H9 (cell line): ENCODE measurements at regions not wholly inside any gene's neighbourhood (a gene's known extent, or its start where the extent isn't known, plus 50 kb on each side); places are given as distances from the start of the nearest gene placed in this dataset.

ENCODE experiments used
- DNase-seq: peaks from one replicate; pipeline ENCODE4 v3.0.0-alpha.2; 2017
- H2AFZ ChIP-seq: one replicate; pipeline ENCODE4 v1.6.1; 2013; ENCODE audit warnings: mild to moderate bottlenecking, low read length, control low read depth, moderate library complexity
- H2AK5ac ChIP-seq: 2 replicates; pipeline ENCODE4 v1.6.1; 2013; ENCODE audit warnings: low read length, control low read depth, mixed read lengths; ENCODE audit not compliant: insufficient read length
- H2BK120ac ChIP-seq: one replicate; pipeline ENCODE4 v1.6.1; 2013; ENCODE audit warnings: low read depth, mild to moderate bottlenecking, low read length, control low read depth, inconsistent platforms; ENCODE audit not compliant: poor library complexity, severe bottlenecking
- H2BK12ac ChIP-seq: 2 replicates; pipeline ENCODE4 v1.6.1; 2013; ENCODE audit warnings: low read length, control low read depth, mixed read lengths, low read depth; ENCODE audit not compliant: insufficient read length
- H2BK15ac ChIP-seq: 2 replicates; pipeline ENCODE4 v1.6.1; 2013; ENCODE audit warnings: low read depth, low read length, control low read depth
- H2BK20ac ChIP-seq: one replicate; pipeline ENCODE4 v1.6.1; 2013; ENCODE audit warnings: low read depth, mild to moderate bottlenecking, low read length, control low read depth, inconsistent platforms; ENCODE audit not compliant: poor library complexity, severe bottlenecking
- H2BK5ac ChIP-seq: 2 replicates; pipeline ENCODE4 v1.6.1; 2013; ENCODE audit warnings: low read length, control low read depth, mixed read lengths; ENCODE audit not compliant: insufficient read length
- H3K14ac ChIP-seq: 2 replicates; pipeline ENCODE4 v1.6.1; 2013; ENCODE audit warnings: low read length, control low read depth; ENCODE audit not compliant: insufficient read depth
- H3K18ac ChIP-seq: 2 replicates; pipeline ENCODE4 v1.6.1; 2013; ENCODE audit warnings: low read depth, mild to moderate bottlenecking, mixed read lengths, low read length, control low read depth; ENCODE audit not compliant: insufficient read length
- H3K23ac ChIP-seq: 2 replicates; pipeline ENCODE4 v1.6.1; 2013; ENCODE audit warnings: low read length, control low read depth, mixed read lengths, low read depth; ENCODE audit not compliant: insufficient read length
- H3K23me2 ChIP-seq: 2 replicates; pipeline ENCODE4 v1.6.1; 2013; ENCODE audit warnings: low read depth, mild to moderate bottlenecking, mixed read lengths, low read length, control low read depth; ENCODE audit not compliant: insufficient read length, poor library complexity, severe bottlenecking
- H3K27ac ChIP-seq: 2 replicates; pipeline ENCODE4 v1.5.1; 2013; ENCODE audit warnings: low read length, control low read depth, mixed read lengths, low read depth; ENCODE audit not compliant: insufficient read length
- H3K27me3 ChIP-seq: 2 replicates; pipeline ENCODE4 v1.6.1; 2013; ENCODE audit warnings: low read length, control low read depth, inconsistent platforms; ENCODE audit not compliant: insufficient read depth
- H3K4ac ChIP-seq: 2 replicates; pipeline ENCODE4 v1.6.1; 2013; ENCODE audit warnings: low read depth, mild to moderate bottlenecking, control low read depth, inconsistent platforms, low read length, moderate library complexity
- H3K4me1 ChIP-seq: 2 replicates; pipeline ENCODE4 v1.6.1; 2013; ENCODE audit warnings: low read length, control low read depth, inconsistent platforms; ENCODE audit not compliant: insufficient read depth
- H3K4me2 ChIP-seq: 2 replicates; pipeline ENCODE4 v1.6.1; 2013; ENCODE audit warnings: low read length, control low read depth, mixed read lengths; ENCODE audit not compliant: insufficient read length, insufficient read depth
- H3K56ac ChIP-seq: 2 replicates; pipeline ENCODE4 v1.6.1; 2013; ENCODE audit warnings: low read depth, mild to moderate bottlenecking, mixed read lengths, low read length, control low read depth; ENCODE audit not compliant: insufficient read length
- H3K79me1 ChIP-seq: 2 replicates; pipeline ENCODE4 v1.6.1; 2013; ENCODE audit warnings: low read depth, mild to moderate bottlenecking, moderate library complexity, low read length, control low read depth, inconsistent platforms; ENCODE audit not compliant: insufficient read depth, poor library complexity, severe bottlenecking
- H3K79me2 ChIP-seq: 2 replicates; pipeline ENCODE4 v1.6.1; 2013; ENCODE audit warnings: low read length, control low read depth, inconsistent platforms; ENCODE audit not compliant: insufficient read depth
- H3K9ac ChIP-seq: 2 replicates; pipeline ENCODE4 v1.6.1; 2013; ENCODE audit warnings: low read length, control low read depth, mixed read lengths; ENCODE audit not compliant: insufficient read length; ENCODE audit errors: extremely low read depth
- H3K9me3 ChIP-seq: one replicate; pipeline ENCODE4 v1.6.1; 2013; ENCODE audit warnings: low read depth, low read length, inconsistent platforms; ENCODE audit not compliant: control insufficient read depth
- H3T11ph ChIP-seq: one replicate; pipeline ENCODE4 v1.6.1; 2013; ENCODE audit warnings: mild to moderate bottlenecking, low read length, control low read depth, inconsistent platforms
- H4K20me1 ChIP-seq: one replicate; pipeline ENCODE4 v1.6.1; 2013; ENCODE audit not compliant: control insufficient read depth, insufficient read length, insufficient read depth
- H4K5ac ChIP-seq: 2 replicates; pipeline ENCODE4 v1.6.1; 2013; ENCODE audit warnings: low read depth, mild to moderate bottlenecking, mixed read lengths, low read length, control low read depth; ENCODE audit not compliant: insufficient read length
- H4K8ac ChIP-seq: replicated peaks from 2 replicates; pipeline ENCODE4 v1.6.1; 2013; ENCODE audit warnings: low read length, control low read depth, mixed read lengths, low read depth; ENCODE audit not compliant: insufficient read length
- H4K91ac ChIP-seq: 2 replicates; pipeline ENCODE4 v1.6.1; 2013; ENCODE audit warnings: low read depth, mild to moderate bottlenecking, moderate library complexity, mixed read lengths, low read length, control low read depth; ENCODE audit not compliant: insufficient read length
- H3K27ac Mint-ChIP-seq, 3 experiments: 2 replicates in 2 of 3; 3 replicates in 1 of 3; pipeline ENCODE4 v1.8.0; 2020 to 2021; ENCODE audit warnings: mixed read lengths in 3 of 3, mild to moderate bottlenecking in 1 of 3, moderate library complexity in 1 of 3
- H3K27me3 Mint-ChIP-seq: 2 replicates; pipeline ENCODE4 v1.8.0; 2021; ENCODE audit warnings: low read depth, mild to moderate bottlenecking, moderate library complexity, mixed read lengths
- H3K36me3 Mint-ChIP-seq, 3 experiments: 2 replicates in 2 of 3; 3 replicates in 1 of 3; pipeline ENCODE4 v1.8.0; 2020 to 2021; ENCODE audit warnings: low read depth in 3 of 3, mixed read lengths in 3 of 3; ENCODE audit not compliant: insufficient read depth in 1 of 3
- H3K4me1 Mint-ChIP-seq, 2 experiments: 2 replicates each; pipeline ENCODE4 v1.8.0; 2020; ENCODE audit warnings: mixed read lengths in 2 of 2
- H3K4me3 Mint-ChIP-seq, 2 experiments: 2 replicates in 1 of 2; 3 replicates in 1 of 2; pipeline ENCODE4 v1.8.0; 2020 to 2021; ENCODE audit warnings: mild to moderate bottlenecking in 2 of 2, mixed read lengths in 2 of 2, moderate library complexity in 1 of 2
- H3K9me3 Mint-ChIP-seq, 2 experiments: 2 replicates in 1 of 2; 3 replicates in 1 of 2; pipeline ENCODE4 v1.8.0; 2020; ENCODE audit warnings: mild to moderate bottlenecking in 2 of 2, mixed read lengths in 2 of 2, moderate library complexity in 1 of 2
- TF ChIP-seq, protein P1 (sequence below): fragments of 200-600 bp; sonication (generic); conservative IDR thresholded peaks from 3 replicates; pipeline ENCODE4 v1.8.0; 2021; ENCODE audit warnings: antibody characterized with exemption, mild to moderate bottlenecking

DNA sequence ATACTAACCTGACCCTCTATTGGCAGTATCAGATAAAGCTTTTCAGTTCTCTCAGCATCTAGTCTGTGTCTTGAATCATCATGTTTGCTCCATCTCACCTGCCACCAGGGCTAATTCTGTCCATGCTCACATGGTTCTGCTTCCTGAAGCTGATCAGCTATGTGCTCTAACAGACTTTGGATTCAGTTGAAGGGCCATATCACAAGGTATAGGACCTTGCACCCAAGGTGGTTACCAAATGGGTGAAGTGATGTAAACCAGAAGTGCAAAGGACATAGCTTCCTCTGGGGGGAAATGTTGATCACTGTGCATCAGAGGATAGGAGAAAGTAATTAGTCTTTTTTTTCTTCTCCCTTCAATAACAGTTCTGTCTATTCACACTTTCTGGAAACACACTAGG lies 417.0 kb upstream of the ANO5 start:
- Histone ChIP-seq H3K4me2 (no peak overlapping the region), H3T11ph (no peak overlapping the region), H2BK20ac (no peak overlapping the region), H3K14ac (no peak overlapping the region), H4K5ac (no peak overlapping the region), H3K79me1 (no peaks in the 10 kb centered on the region), H3K9me3 (no peaks in the 10 kb centered on the region), H3K79me2 (no peaks in the 10 kb centered on the region), H4K8ac (no peak overlapping the region), H3K23me2 (no peaks in the 10 kb centered on the region), H3K23ac (no peak overlapping the region), H3K18ac (no peak overlapping the region), H2BK12ac (no peak overlapping the region), H4K20me1 (no peaks in the 10 kb centered on the region), H3K9ac (no peak overlapping the region), H3K27ac (no peak overlapping the region), H3K4ac (no peak overlapping the region), H3K27me3 (no peaks in the 10 kb centered on the region), H2BK5ac (no peak overlapping the region), H2AK5ac (no peak overlapping the region), H2BK15ac (no peak overlapping the region), H3K4me1 (no peaks in the 10 kb centered on the region; the same call in 1 of the 2 replicates), H2AFZ (no peak overlapping the region), H2BK120ac (no peak overlapping the region), H3K56ac (no peak overlapping the region), H4K91ac (no peak overlapping the region)
- Mint-ChIP-seq H3K27me3 (no peaks in the 10 kb centered on the region), H3K4me3 (no peak overlapping the region), H3K36me3 (no peaks in the 10 kb centered on the region), H3K9me3 (no peaks in the 10 kb centered on the region), H3K27ac (0 out of 7 replicates have a peak overlapping the region, but pooled peaks of 1 of the 3 experiments have one; percentile 62), H3K4me1 (no peaks in the 10 kb centered on the region)
- DNase-seq, result no peak
- TF ChIP-seq, protein P1, sequence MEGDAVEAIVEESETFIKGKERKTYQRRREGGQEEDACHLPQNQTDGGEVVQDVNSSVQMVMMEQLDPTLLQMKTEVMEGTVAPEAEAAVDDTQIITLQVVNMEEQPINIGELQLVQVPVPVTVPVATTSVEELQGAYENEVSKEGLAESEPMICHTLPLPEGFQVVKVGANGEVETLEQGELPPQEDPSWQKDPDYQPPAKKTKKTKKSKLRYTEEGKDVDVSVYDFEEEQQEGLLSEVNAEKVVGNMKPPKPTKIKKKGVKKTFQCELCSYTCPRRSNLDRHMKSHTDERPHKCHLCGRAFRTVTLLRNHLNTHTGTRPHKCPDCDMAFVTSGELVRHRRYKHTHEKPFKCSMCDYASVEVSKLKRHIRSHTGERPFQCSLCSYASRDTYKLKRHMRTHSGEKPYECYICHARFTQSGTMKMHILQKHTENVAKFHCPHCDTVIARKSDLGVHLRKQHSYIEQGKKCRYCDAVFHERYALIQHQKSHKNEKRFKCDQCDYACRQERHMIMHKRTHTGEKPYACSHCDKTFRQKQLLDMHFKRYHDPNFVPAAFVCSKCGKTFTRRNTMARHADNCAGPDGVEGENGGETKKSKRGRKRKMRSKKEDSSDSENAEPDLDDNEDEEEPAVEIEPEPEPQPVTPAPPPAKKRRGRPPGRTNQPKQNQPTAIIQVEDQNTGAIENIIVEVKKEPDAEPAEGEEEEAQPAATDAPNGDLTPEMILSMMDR, result no peak
